Caki2 (cell line): ENCODE measurements at regions not wholly inside any gene's neighbourhood (a gene's known extent, or its start where the extent isn't known, plus 50 kb on each side); places are given as distances from the start of the nearest gene placed in this dataset.

Experiments used
- DNase-seq: peaks from one replicate; pipeline ENCODE4 v3.0.0-alpha.2; 2015; ENCODE audit warnings: low read depth
- in situ Hi-C: cut with HindIII; loops from 2 replicates; pipeline ENCODE4 v1.10.0; 2016; ENCODE audit warnings: low sequenced_read_pairs, low pct_unique_long_range_greater_than_20kb, mixed read lengths

GRCh38 chr10:58963101-58963534, 213.3 kb upstream of the PHYHIPL start:
- no peak for DNase-seq
- in situ Hi-C loops, result no loop called here

- DNase-seq, result no peak
- in situ Hi-C loops, result no loop called here
These were observed 212.7 kb upstream of the PHYHIPL start for GRCh38 chr10:58963723-58964124.

GRCh38 chr10:58965855-58966254, 210.6 kb upstream of the PHYHIPL start:
- in situ Hi-C loops, result no loop called here

GRCh38 chr10:58967551-58968388, 208.7 kb upstream of the PHYHIPL start:
- in situ Hi-C loops, result no loop called here
- peak; percentile 84 for DNase-seq

More at GRCh38 chr10:58965855-58966254, 210.6 kb upstream of the PHYHIPL start:
- no peak for DNase-seq

GRCh38 chr10:58968389-58968755, 208.1 kb upstream of the PHYHIPL start:
- no peak for DNase-seq
- in situ Hi-C loops, result no loop called here

GRCh38 chr10:58969576-58969975, 206.9 kb upstream of the PHYHIPL start:
- no peak for DNase-seq
- in situ Hi-C loops, result no loop called here

GRCh38 chr10:58970160-58970915, 206.1 kb upstream of the PHYHIPL start:
- in situ Hi-C loops, result no loop called here
- DNase-seq, result no peak

- in situ Hi-C loops, result no loop called here
- DNase-seq, result no peak
These were observed 205.2 kb upstream of the PHYHIPL start for GRCh38 chr10:58971211-58971610.

- in situ Hi-C loops, result no loop called here
- no peak for DNase-seq
These were observed 204.5 kb upstream of the PHYHIPL start for GRCh38 chr10:58971796-58972491.

GRCh38 chr10:58972576-58973234, 203.7 kb upstream of the PHYHIPL start:
- no peak for DNase-seq
- in situ Hi-C loops, result no loop called here

GRCh38 chr10:58973235-58973595, 203.2 kb upstream of the PHYHIPL start:
- in situ Hi-C loops, result no loop called here
- no peak for DNase-seq

- in situ Hi-C loops, result no loop called here
- DNase-seq, result no peak
These were observed 200.2 kb upstream of the PHYHIPL start for GRCh38 chr10:58976254-58976653.

GRCh38 chr10:58979711-58980110, 196.7 kb upstream of the PHYHIPL start:
- no peak for DNase-seq
- in situ Hi-C loops, result no loop called here

- DNase-seq, result no peak
- in situ Hi-C loops, result no loop called here
These were observed 195.5 kb upstream of the PHYHIPL start for GRCh38 chr10:58980826-58981415.

GRCh38 chr10:58981846-58982245, 194.6 kb upstream of the PHYHIPL start:
- DNase-seq, result no peak
- in situ Hi-C loops, result no loop called here

- in situ Hi-C loops, result no loop called here
- DNase-seq, result no peak
These were observed 193.8 kb upstream of the PHYHIPL start for GRCh38 chr10:58982470-58983239.

- no peak for DNase-seq
- in situ Hi-C loops, result no loop called here
These were observed 191.2 kb upstream of the PHYHIPL start for GRCh38 chr10:58985216-58985615.
